ENCODE measurements at regions not wholly inside any gene's neighbourhood (a gene's known extent, or its start where the extent isn't known, plus 50 kb on each side); places are given as distances from the start of the nearest gene placed in this dataset.

GRCh38 chr16:86979061-86979460, 338.1 kb downstream of the C16orf95 start:
- no peak for DNase-seq (ENCODE audit: low read depth in 2 of 2)

GRCh38 chr16:86979984-86980553, 337.1 kb downstream of the C16orf95 start:
- no peak for DNase-seq (ENCODE audit: low read depth in 2 of 2)

GRCh38 chr16:86980644-86981043, 336.5 kb downstream of the C16orf95 start:
- no peak for DNase-seq (ENCODE audit: low read depth in 2 of 2)

- no peak for DNase-seq (ENCODE audit: low read depth in 2 of 2)
Observed at GRCh38 chr16:86982347-86982596, 334.9 kb downstream of the C16orf95 start.

- no peak for DNase-seq (ENCODE audit: low read depth in 2 of 2)
Observed at GRCh38 chr16:86982912-86983311, 334.3 kb downstream of the C16orf95 start.

GRCh38 chr16:86983621-86984020, 333.6 kb downstream of the C16orf95 start:
- no peak for DNase-seq (ENCODE audit: low read depth in 2 of 2)

GRCh38 chr16:86984343-86984742, 332.8 kb downstream of the C16orf95 start:
- DNase-seq (ENCODE audit: low read depth in 2 of 2), result no peak

- DNase-seq (ENCODE audit: low read depth in 2 of 2), result no peak
Observed at GRCh38 chr16:86984991-86985647, 332.1 kb downstream of the C16orf95 start.

- no peak for DNase-seq (ENCODE audit: low read depth in 2 of 2)
Observed at GRCh38 chr16:86985648-86986015, 331.6 kb downstream of the C16orf95 start.

- DNase-seq (ENCODE audit: low read depth in 2 of 2), result no peak
Observed at GRCh38 chr16:86986136-86986535, 331.1 kb downstream of the C16orf95 start.

GRCh38 chr16:86986809-86987487, 330.2 kb downstream of the C16orf95 start:
- no peak for DNase-seq (ENCODE audit: low read depth in 2 of 2)

- DNase-seq (ENCODE audit: low read depth in 2 of 2), result no peak
Observed at GRCh38 chr16:86987746-86988670, 329.2 kb downstream of the C16orf95 start.

- DNase-seq (ENCODE audit: low read depth in 2 of 2), result no peak
Observed at GRCh38 chr16:86988920-86989696, 328.1 kb downstream of the C16orf95 start.

- DNase-seq (ENCODE audit: low read depth in 2 of 2), result no peak
Observed at GRCh38 chr16:86990451-86990850, 326.7 kb downstream of the C16orf95 start.

GRCh38 chr16:86991679-86992078, 325.5 kb downstream of the C16orf95 start:
- DNase-seq (ENCODE audit: low read depth in 2 of 2), result no peak

- no peak for DNase-seq (ENCODE audit: low read depth in 2 of 2)
Observed at GRCh38 chr16:86992587-86992986, 324.6 kb downstream of the C16orf95 start.

GRCh38 chr16:86993426-86994110, 323.6 kb downstream of the C16orf95 start:
- no peak for DNase-seq (ENCODE audit: low read depth in 2 of 2)

- no peak for DNase-seq (ENCODE audit: low read depth in 2 of 2)
Observed at GRCh38 chr16:86994215-86994614, 323.0 kb downstream of the C16orf95 start.

GRCh38 chr16:86994651-86995171, 322.5 kb downstream of the C16orf95 start:
- no peak for DNase-seq (ENCODE audit: low read depth in 2 of 2)

GRCh38 chr16:86995456-86995855, 321.7 kb downstream of the C16orf95 start:
- DNase-seq (ENCODE audit: low read depth in 2 of 2), result no peak

GRCh38 chr16:86996081-86996480, 321.1 kb downstream of the C16orf95 start:
- no peak for DNase-seq (ENCODE audit: low read depth in 2 of 2)
